ENCODE measurements at regions not wholly inside any gene's neighbourhood (a gene's known extent, or its start where the extent isn't known, plus 50 kb on each side); places are given as distances from the start of the nearest gene placed in this dataset.
"Not testable (repeated sequence)": the region's sequence is repeated elsewhere in the genome, so short reads cannot be mapped to it uniquely, and the experiment has no call there.

- not testable (repeated sequence) for DNase-seq (ENCODE audit: low spot score)
Measured at GRCh38 chr4:102210806-102211205, 134.5 kb downstream of the SLC39A8 start.

- DNase-seq (ENCODE audit: low spot score): not testable (repeated sequence)
Measured at GRCh38 chr4:102204634-102205033, 140.6 kb downstream of the SLC39A8 start.

GRCh38 chr4:102196221-102196620 lies 149.1 kb downstream of the SLC39A8 start:
- DNase-seq (ENCODE audit: low spot score): no peak

GRCh38 chr4:102193145-102193544 lies 152.1 kb downstream of the SLC39A8 start:
- DNase-seq (ENCODE audit: low spot score): no peak

- no peak for DNase-seq (ENCODE audit: low spot score)
Measured at GRCh38 chr4:102180046-102180445, 165.2 kb downstream of the SLC39A8 start.

GRCh38 chr4:102174719-102175189 lies 170.5 kb downstream of the SLC39A8 start:
- no peak for DNase-seq (ENCODE audit: low spot score)

- no peak for DNase-seq (ENCODE audit: low spot score)
Measured at GRCh38 chr4:102172341-102172740, 172.9 kb downstream of the SLC39A8 start.

- DNase-seq (ENCODE audit: low spot score): no peak
Measured at GRCh38 chr4:102170910-102171309, 174.4 kb downstream of the SLC39A8 start.

- peak; percentile 3 for DNase-seq (ENCODE audit: low spot score)
Measured at GRCh38 chr4:102169345-102169744, 175.9 kb downstream of the SLC39A8 start.

GRCh38 chr4:102168580-102168979 lies 176.7 kb downstream of the SLC39A8 start:
- no peak for DNase-seq (ENCODE audit: low spot score)

- DNase-seq (ENCODE audit: low spot score): no peak
Measured at GRCh38 chr4:102165584-102165983, 179.7 kb downstream of the SLC39A8 start.

- DNase-seq (ENCODE audit: low spot score): no peak
Measured at GRCh38 chr4:102163404-102164140, 181.7 kb downstream of the SLC39A8 start.

- no peak for DNase-seq (ENCODE audit: low spot score)
Measured at GRCh38 chr4:102157984-102158383, 187.3 kb downstream of the SLC39A8 start.

- no peak for DNase-seq (ENCODE audit: low spot score)
Measured at GRCh38 chr4:102153391-102153790, 191.9 kb downstream of the SLC39A8 start.

- DNase-seq (ENCODE audit: low spot score): no peak
Measured at GRCh38 chr4:102151696-102152095, 193.6 kb downstream of the SLC39A8 start.

- no peak for DNase-seq (ENCODE audit: low spot score)
Measured at GRCh38 chr4:102143433-102143832, 201.8 kb downstream of the SLC39A8 start.

- DNase-seq (ENCODE audit: low spot score): no peak
Measured at GRCh38 chr4:102141842-102142241, 203.4 kb downstream of the SLC39A8 start.

GRCh38 chr4:102139932-102140331 lies 205.3 kb downstream of the SLC39A8 start:
- DNase-seq (ENCODE audit: low spot score): no peak

GRCh38 chr4:102139132-102139573 lies 206.1 kb downstream of the SLC39A8 start:
- no peak for DNase-seq (ENCODE audit: low spot score)

- DNase-seq (ENCODE audit: low spot score): no peak
Measured at GRCh38 chr4:102137217-102137616, 208.1 kb downstream of the SLC39A8 start.

- DNase-seq (ENCODE audit: low spot score): no peak
Measured at GRCh38 chr4:102129810-102130209, 215.5 kb downstream of the SLC39A8 start.
